HG03066 (cell line): ENCODE measurements at regions not wholly inside any gene's neighbourhood (a gene's known extent, or its start where the extent isn't known, plus 50 kb on each side); places are given as distances from the start of the nearest gene placed in this dataset.

Experiments used
- ATAC-seq: cut with Tn5 transposase; IDR thresholded peaks from one replicate; pipeline ENCODE4 v1.9.1; 2021; ENCODE audit warnings: low read depth; ENCODE audit not compliant: unreplicated experiment

DNA sequence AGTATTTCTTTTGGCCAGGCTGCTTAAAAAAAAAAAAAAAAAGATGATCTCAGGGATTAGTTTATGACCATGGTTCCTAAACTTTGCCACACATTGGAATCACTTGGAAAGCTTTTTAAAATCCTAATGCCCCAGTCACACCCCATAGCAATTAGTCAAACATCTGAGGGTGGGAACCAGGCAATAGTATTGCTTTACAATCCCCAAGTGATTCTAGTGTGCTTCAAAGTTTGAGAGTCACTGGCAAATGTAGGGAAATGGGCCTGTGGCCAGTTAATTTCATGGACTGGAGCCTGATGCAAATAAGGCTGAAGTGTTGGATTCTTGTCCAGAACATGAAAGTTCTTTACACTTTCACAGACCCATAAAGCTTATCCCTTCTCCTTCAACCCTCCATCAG is 374.6 kb upstream of the ESRRG start:
- ATAC-seq: no peak

DNA sequence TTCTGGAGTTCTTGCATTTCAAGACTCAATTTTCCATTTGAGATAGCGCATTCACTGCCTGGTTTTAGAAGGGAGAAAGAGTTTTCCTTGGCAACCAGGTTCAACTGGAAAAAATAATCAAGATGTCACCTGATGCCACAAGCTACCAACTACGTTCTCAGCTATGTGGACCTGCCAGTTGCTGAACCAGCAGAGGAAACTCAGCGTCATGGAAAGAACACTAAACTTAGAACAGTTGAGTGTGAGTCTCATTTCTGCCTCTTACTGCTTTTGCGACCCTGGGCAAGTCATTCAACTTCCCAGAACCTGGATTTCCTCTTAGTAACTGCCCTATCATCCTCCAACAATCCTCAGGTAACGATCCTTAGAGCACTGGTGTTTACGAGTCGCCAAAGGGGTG is 373.0 kb upstream of the ESRRG start:
- no peak for ATAC-seq

DNA sequence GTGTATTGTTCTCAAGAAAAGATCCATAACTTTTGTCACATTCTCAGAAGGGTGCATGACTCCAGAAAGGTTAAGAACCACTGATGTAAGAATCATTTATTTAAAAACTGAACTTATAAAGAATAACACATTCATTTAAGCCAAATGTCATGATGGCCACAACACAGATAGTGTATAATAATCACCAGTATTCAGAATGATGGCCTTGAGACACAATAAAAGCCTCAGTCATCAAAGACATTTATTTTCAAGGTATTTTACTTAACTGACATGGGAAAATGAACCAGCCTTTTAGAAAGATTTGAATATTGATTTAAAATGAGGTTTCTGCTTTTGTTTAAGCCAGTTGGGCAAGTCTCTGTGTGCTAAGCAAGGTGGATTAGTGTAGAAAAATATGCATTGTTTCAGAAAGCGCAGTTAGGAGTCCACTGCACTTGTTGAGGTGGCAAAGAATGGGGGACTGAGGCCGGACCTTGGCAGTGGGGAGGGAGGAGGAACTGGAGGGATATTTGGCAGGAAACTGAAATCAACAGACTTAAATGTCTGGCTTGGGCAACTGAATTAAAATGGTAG is 371.9 kb upstream of the ESRRG start:
- no peak for ATAC-seq

DNA sequence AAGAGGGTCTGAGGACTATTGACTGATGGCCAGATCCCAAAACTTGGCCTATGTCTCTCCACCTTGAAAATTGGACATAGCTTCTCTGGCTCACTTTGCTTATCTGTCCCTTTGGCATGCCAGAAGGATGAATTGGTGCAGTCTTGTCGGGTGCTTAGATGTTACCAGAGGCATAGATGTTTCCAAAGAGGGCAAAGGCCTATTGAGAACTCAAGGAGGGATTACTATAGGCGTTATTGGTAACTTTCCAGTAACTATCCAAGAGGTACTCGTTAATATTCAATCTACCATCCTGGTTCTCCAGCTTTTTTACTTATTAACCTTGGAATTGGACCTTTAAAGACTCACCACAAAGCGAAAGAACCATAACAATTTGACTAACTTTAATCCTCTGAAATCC is 368.3 kb upstream of the ESRRG start:
- no peak for ATAC-seq

DNA sequence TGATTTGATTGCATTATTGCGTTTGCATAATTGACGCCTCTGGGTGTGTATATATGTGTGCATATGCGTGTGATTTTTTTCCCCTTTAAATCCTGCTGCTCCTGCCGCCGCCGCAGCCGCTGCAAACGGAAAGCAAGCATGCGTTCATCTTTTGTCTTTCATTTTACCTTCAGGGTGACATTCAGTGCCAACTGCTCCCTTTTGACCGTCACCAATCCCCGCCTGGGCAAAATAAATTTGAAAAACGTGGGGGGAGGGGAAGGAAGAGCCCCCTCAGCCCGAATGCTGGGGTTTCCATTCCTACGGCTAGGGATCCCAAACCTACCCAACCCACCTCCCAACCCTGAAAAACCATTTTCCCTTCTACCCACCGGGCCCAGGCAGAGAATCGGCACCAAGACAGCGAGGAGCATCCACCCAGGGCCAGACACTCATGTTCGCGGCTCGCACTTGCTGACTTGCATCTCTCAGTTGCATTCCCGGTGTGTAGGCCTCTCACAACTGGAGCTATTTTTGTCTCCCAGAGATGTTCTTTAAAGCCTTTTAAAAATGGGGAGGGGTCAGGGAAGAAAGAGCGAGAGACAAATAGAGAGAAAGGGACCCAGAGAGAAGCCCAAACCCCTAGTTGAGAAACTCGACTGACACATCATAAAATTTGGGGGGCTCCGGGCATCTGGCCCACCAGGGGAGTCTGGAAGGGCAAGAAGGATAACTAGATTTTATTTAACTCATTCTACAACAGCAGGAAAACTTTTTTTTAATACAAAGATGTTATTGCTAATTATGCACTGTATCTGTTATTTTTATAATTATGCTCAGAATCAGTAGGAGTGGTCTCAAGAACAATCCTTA is 367.1 kb upstream of the ESRRG start:
- ATAC-seq: no peak

DNA sequence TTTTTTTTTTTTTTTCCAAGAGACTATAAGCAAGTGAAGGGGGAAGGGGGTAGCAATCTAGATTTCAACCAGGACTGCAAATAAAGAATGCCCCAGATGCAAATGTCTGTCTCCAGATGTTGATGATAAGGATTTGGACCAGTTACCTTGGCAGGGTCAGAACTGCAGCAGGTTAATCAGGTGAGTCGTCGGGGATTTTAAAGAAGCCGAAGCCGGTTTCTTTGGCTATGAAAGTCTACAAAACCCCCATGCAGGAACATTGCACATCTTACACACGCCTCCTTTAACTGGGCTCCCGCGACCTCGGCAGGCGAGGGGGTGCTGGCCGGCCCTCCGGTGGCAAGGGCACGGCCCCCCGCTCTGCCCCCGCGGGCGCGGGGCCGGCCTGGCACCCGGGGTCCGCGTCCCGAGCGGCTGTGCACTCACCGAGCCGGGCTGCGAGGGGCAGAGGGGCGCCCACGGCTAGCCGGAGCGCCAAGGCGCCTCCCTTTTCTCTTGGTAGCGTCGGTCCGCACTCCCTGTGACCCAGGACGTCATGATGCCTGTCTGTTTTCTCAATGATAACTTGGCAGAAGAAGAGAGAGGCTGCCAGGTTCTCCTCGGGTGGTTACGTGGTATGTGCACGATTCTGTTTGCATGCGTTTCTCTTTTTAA is 366.3 kb upstream of the ESRRG start:
- ATAC-seq: no peak

DNA sequence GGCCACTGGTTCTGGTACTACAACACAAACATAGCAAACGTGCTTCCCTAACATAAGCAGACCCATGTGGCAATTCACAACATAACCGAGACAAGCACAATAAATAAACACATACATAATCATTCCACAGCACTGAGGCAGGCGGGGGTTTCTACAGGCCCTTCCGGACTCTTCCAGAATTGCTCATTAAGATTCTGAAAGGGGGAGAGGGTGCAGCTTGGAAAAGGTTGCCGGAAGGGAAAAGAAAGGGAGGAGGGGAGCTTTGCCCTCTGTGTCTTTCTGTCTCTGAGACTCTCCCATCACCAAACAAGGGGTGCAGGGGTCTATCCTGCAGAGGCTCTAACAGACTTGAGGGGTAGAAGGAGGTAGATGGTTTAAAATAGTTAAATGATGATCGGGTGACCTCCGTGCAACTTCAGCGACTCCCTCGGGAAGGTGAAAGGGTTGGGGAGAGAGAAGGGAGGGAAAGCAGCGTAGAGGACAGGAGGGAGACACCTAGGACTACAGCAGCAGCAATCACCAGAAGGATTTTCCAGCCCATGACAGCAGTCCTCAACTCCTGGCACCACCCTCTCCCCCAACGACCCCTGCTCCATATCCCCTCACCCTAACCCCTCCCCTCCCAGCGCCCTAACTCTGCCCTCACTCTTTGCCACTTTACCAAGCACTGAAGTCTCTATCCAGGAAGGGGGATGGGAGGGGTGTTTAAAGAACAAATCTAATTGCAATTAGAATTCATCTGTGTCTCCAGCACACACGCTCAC is 365.5 kb upstream of the ESRRG start:
- no peak for ATAC-seq

DNA sequence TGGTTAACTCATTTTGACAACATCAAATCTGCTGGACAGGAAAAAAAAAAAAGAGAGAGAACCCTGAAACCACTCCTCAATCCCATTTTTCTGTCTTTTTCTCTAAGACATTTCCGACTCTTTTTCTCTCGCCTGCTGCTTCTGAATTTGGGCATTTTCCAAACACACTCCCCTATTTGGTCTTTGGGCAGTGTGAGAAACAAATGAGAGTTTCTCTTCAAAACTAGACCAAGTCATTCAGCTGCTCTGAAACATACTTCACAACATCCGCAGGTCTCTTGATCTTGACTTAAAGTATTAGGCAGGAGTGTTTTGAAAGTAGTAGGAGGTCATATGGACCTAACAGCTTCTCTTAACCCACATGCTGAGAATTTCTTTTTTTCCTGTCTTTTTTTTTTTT is 364.8 kb upstream of the ESRRG start:
- no peak for ATAC-seq

DNA sequence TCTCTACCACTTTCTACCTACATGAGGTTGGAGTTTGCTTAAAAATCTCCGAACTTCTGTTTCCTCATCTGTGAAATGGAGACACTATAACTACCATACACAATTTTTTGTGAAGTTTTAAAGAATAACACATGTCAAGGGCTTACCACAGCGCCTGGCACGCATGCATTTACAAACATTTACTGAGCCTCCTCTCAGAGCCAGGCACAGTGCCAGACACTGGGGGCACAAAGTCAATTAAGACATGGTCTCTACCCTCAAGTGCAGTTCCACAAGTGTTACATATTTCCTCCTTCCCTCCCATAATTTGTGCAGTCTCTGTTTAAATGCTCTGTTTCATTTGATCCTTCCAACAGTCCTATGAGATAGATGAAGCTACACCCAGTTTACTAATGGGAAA is 356.4 kb upstream of the ESRRG start:
- ATAC-seq: no peak

DNA sequence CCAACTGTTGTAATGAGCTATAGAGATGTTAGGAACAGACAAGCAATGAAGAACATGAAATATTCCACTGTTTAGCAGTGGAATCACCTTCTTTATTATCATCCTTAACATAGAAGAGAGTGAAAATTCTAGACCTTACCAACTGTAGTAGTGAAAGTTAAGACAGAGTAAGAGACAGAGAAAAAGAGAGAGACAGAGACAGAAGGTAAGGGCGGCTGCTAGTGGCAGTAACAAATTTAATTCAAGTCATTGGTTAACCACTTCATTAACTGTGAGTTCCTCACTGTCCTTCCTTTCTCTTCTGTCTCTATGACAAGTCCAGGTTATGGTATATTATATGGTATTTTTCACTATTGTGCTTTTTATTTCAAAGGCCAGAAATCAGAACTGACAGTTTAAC is 355.7 kb upstream of the ESRRG start:
- no peak for ATAC-seq

DNA sequence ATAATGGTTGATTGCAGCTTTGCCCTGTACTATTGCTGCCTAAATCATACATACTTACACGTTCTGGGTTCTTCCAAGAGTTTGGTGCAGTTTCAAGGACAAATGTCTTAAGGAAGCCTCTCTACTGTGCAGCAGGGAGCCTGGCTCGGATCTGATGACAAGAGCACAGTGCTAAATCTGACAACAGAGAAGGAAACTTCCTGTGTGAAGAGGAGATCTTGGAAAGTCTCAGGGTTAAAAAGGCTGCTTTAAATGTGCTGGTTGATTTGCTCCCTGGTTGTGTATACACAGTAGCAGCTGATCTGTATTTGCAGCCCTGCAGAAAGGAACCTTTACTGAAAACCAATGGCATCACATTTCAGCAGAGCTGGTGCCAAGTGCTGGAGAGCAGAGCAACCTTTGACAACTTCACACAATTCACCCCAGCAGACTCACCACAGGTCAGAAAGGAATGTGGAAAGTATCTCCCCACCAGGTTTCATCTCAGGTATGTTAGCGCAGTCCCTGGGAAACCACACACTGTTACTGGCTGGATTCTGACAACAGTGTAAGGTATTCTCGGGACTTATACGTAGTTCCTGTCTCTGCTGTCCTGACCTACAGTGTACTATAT is 355.0 kb upstream of the ESRRG start:
- no peak for ATAC-seq

DNA sequence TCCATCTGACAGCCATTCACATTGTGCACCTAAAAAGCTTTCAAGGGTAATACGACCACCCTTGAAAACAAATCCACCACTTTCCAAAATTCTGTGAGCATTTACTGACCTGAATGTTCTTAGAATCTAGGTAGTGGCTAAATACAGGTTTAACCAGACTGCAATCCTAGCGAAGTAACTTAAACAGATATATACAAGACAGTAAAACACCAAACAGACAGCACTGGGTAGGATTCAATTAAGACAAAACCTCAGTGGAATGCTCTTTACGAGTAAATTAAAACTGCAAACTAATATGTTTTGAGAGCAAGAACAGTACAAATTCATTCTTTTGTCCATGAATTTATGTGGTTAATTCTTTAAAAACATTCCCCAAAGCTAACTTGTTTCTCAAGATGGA is 354.2 kb upstream of the ESRRG start:
- ATAC-seq: no peak

DNA sequence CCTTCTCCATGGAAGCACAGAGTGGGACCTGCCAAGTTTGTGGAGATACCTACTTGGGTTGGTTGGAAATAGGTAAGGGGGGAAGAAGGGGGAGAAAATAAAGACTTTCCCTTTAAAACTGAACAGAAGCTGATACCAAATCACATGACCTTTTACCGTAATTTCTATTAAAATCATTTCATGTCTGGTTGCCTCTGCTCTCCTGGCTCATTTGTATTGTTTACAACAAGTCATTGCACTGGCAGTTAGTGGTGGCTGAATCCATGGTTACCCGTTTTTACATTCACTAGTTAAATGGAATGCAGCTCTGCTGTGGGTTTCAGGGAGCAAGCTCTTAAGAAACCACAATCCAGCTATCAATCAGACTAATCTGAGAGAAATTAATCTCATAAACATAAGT is 353.7 kb upstream of the ESRRG start:
- ATAC-seq: no peak

DNA sequence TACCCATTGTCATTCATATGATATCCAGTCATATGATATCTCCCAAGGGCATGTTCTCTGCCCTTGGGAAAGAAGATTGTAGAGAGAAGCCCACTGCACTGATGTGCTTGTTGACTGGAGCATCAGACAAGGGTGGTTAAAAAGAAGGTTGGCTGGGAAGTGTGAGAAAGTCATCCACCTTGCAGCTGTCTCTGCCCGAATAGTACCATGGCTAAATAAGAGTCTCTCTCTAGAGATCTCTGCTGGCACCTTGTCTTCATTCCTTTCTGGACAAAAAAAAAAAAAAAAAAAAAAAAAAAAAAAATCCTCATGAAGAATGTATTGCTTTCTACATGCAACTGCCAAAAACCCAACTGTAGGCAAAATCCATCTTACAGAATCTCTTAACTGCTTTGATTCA is 349.7 kb upstream of the ESRRG start:
- no peak for ATAC-seq

DNA sequence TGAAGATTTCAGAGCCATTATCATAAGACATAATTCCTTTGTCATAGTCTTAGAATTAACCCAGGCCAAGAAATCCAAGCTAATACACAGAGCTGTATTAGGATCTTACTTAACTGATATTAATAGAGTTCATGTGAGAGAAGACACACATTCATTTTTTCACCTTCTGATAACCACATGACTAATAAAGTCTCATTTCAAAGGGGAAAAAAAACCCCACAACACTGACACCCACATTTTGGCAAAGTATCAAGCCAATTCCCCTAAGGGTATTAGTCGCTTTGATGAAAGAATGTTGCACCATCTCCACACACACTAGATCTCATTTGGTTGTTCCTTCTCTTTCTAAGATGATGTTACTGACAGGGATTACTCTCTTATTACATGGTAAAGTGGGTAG is 344.4 kb upstream of the ESRRG start:
- ATAC-seq: no peak

DNA sequence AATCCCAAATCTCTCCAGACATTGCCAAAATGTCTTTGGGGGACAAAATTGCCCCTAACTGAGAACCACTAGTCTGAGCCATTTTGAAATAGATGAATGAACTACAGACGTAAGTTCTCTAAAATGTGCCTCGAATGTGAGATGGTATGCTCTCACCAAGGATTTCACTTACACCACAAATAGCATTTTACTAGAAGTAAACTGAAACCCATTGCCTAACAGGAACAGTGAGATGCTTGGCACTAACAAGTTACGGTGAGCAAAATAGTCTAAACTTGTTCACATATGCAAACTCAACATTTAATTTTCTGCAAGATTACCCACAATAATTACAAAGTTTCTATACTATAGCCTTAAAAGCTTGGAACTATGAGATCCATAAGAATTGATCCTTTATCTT is 343.6 kb upstream of the ESRRG start:
- ATAC-seq: no peak

DNA sequence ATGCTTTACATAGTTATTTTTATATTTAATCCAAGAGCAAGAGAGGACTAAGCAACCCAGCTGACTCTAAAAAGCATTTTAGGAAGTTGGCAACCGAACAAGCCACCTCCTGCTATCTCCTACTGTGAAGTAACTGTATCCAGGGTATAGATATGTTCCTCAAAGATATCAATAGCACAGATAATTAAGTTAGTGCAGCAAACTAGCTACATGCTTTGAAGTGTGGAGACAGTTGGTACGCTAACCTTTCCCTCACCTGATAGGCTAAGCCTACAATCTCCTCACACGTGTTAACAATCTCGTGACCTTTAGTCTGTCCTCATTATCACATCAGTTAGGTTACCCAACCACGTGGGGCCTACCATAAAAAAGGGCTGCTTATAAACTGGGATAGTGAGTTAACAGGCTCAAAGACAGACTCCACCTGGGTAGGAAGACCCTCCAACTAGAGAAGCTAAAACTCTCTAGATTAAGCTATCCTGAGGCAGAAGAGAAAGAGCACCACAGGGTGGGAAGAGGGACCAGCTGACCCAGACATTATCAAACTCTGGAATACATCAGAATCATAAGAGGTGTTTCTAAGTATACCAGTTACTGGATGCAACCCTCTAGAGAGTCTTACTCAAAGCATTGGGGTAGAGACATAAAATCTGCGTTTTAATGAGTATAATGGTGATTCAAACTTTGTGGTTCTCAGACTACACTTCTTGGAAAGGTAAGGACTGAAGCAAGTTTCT is 340.1 kb upstream of the ESRRG start:
- no peak for ATAC-seq

DNA sequence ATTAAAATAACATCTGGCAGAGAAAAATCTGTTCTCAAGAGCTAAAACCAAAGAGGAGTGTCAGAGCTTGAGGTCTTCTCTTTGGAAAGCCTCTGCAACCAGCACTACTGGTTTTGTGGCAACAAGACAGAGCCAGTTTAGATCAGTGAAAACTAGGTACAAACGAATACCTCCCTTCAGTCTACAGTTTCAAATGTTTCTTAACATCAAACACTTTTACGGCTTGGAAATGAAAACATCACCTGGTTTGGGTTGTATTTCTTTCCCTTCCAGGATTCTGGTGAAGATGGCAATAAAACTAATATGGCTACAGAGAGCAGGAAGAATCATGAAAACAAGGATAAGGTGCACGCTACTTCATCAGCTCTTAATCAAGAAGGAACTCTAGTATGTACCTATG is 339.4 kb upstream of the ESRRG start:
- ATAC-seq: no peak

DNA sequence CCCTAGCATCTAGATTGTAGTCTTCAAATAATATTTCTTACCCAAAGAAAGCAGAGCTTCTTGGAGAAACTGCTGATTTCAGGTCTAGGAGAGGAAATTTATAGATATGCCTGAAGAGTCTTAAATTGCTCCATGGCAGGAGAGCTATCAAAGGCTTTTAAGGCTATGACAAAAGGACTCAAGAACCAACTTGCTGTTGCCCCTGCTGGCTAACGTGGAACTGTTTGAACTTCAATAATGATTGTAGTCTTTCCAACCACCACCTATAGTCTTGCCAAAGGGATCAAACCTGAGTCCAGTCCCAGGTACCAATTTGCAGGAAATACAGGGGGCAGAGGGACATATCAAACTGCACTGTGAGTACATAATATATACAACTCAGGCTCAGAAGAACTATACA is 336.2 kb upstream of the ESRRG start:
- no peak for ATAC-seq

DNA sequence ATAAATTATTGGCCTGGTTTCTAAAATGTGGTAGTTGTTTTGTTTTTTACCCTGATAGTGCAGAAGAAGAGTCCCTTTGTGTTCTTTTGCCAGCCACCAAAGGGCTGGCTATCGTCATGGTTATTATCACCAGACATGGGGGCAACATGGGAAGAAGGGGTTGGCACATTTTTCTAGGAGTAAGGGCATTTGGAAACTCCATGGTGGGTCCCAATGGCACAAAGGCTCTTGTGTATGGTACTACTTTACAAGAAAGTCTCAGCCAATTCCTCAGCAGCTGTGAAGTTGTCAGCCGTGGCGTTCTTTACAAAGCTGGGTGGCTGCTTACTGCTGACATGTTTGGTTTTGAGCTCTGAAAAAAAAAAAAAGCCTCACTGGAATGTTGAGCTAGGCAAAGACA is 330.4 kb upstream of the ESRRG start:
- no peak for ATAC-seq
